ENCODE measurements at regions not wholly inside any gene's neighbourhood (a gene's known extent, or its start where the extent isn't known, plus 50 kb on each side); places are given as distances from the start of the nearest gene placed in this dataset.

DNA sequence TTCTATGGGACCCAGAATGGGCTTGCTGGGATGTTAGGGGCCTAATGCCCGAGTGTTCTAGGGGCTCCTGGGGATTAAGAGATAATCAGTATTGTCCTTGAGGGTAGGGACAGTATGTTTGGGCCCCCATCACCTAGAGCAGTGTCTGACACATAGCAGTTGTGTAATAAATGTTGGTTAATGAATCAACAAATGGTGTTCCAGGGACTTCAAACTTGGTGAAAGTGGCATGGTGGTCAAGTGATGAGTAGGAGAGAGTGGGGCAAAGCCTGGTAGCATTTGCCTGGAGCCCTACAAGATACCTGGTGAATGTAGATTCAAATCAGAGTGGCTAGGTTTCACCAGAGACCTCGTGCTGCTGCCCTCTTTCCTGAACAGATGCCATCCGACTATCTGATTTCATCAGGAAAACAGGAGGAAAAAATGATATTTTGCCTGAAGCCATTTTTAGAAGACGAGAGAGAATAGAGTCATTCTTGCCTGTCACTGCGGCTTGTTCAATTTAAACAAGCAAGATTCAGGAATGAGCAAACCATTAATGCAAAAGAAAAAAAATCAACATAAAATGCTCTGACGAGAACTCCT lies 117.3 kb downstream of the RPL22L1 start:
- DNase-seq (ENCODE audit: low spot score) = no peak

DNA sequence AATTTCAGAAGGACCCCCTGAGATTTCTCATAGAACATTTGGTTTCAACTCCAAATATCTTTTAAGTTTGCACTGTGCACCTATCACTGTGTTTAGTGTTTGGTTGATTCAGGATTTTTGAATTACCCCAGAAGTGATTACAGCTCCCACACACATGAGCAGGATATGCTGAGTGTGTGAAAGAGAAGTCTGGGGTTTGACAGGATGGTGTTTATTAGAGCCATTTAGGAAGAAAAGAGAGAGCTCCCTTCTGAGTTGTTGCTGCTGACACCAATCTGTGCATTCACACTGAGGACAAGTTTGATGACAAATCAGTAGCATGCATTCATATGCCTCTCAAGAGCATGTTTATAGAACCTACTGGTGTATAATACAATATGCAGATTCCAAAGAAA lies 118.1 kb downstream of the RPL22L1 start:
- DNase-seq (ENCODE audit: low spot score) = no peak

GRCh38 chr3:170751083-170751898 lies 118.7 kb downstream of the RPL22L1 start:
- no peak for DNase-seq (ENCODE audit: low spot score)

DNA sequence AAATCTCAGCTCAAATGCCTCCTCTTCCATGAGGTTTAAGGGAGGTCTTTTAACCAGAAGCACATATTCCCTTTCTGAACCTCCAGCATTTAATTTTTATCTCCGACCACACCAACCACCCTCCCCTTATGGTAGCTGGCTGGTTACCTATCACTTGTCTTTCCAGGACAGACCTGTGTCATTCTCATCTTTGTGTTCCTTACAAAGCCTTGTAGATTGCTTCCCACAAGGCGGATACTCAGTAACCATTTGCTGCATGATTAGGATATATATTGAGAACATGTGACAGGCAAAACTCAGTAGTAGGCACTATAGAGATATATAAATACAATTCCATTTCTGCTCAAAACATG lies 119.5 kb downstream of the RPL22L1 start:
- no peak for DNase-seq (ENCODE audit: low spot score)

- DNase-seq (ENCODE audit: low spot score) = no peak
These were observed 120.1 kb downstream of the RPL22L1 start for GRCh38 chr3:170749765-170750477.

DNA sequence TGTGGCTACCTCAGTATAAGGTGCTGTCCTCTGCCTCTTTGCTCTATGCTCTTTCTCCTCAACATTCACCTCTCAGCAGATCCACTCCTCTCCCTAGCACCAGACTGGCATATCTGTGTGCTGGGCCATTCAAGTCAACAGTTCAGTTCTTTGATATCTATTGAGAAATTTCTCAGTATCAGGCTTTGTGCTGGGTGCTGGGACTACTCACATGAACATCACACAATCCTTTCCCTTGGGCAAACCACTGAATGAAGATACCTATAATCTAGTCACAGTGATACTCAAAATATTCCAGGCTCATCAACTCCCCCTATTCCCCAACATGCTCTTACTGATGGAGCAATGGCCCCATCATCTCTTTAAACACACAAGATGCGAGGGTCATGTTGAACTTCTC lies 120.8 kb downstream of the RPL22L1 start:
- no peak for DNase-seq (ENCODE audit: low spot score)

DNA sequence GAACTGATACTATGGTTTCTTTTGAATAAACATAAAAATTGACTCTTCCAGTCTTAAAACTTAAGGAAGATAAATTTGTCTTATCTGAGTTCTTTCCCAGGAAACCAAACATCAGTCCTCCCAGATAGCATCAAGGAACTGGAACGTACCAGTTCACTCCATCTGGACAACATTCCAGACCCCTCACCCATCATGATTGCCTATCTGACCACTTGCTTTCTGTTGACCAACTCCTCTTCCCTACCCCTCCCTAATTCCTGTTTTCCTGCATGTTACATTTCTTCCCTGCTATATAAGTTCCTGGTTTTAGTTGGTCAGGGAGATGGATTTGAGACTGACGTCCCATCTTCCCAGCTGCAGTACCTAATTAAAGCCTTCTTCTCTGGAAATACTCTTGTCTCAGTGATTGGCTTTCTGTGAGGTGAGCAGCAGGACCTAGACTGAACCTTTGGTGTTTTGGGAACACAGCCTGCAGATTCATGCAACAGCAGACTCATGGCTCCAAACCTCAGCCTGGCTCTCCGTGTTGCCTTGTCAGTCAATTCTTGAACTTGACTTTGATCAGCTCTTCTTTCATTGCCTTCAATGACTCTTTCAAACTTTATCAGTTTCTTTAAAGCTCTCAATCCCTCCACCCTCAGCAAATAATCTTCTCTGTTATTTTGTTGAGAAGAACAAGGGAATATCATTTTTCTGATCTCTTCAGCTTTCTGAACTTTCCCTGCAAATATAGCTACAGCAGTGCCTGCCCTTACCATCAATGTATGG lies 123.6 kb downstream of the RPL22L1 start:
- DNase-seq (ENCODE audit: low spot score) = no peak

GRCh38 chr3:170745211-170745718 lies 124.7 kb downstream of the RPL22L1 start:
- no peak for DNase-seq (ENCODE audit: low spot score)

GRCh38 chr3:170741756-170742529 lies 128.1 kb downstream of the RPL22L1 start:
- peak; percentile 8 for DNase-seq (ENCODE audit: low spot score)

DNA sequence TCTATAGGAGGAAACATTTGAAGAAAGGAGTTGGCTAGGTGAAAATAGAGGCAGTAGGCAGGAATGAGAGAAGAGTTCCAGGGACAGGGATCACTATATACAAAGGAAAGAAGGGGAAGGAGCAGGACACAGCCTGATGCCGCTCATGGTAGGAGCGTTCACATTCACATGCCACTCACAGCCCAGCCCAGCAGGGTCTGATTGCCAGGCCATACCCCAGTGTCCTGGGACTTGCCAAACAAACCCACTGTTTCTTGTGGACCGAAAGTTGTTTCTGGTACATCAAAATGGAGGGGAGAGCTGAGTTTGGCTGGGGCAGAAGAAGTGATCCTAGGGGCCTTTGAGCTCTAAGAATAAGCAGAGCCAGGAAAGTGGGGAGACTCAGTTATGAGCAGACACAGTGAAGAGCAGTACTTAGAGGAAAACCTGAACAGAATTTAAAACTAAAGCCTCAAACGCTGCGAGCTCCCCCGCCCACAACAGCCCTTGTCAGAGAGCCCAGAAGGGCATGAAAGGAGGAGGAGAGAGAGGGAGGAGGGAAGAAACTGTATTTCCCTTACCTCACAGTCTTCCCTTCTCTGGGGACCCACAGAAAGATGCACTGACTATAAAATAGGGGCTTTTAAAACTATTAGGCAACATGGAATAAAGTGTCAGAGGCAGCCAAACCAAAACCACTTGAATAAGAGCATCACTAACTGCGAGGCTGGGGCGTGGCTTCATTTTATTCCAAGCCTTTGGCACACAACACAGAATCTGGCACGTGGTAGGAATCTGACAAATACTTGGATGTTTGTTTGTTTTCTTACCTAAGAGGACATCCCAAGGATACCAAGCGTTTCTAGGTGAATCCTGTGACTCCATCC lies 129.0 kb downstream of the RPL22L1 start:
- DNase-seq (ENCODE audit: low spot score) = peak; percentile 60

- DNase-seq (ENCODE audit: low spot score) = peak; percentile 43
These were observed 129.7 kb downstream of the RPL22L1 start for GRCh38 chr3:170740285-170740684.

GRCh38 chr3:170739410-170739809 lies 130.6 kb downstream of the RPL22L1 start:
- DNase-seq (ENCODE audit: low spot score) = no peak

DNA sequence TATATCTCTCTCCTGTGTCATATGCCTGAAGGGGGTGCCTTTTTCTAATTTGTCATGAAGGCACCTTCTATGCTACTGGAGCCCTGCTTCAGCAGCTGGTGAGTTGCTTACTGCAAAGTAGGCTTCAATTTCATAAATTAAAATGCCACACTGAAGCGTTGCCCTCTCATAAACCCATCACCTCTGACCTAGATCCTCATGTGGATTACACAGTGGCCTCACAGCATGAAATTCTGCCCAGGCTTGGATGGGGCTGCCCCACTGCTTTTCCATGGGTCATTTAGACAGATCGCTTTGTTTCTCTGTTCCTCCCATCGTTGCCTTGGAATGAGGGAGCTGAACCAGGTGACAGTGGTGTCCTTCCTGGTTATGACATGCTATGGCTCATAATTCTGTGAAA lies 131.2 kb downstream of the RPL22L1 start:
- DNase-seq (ENCODE audit: low spot score) = no peak

DNA sequence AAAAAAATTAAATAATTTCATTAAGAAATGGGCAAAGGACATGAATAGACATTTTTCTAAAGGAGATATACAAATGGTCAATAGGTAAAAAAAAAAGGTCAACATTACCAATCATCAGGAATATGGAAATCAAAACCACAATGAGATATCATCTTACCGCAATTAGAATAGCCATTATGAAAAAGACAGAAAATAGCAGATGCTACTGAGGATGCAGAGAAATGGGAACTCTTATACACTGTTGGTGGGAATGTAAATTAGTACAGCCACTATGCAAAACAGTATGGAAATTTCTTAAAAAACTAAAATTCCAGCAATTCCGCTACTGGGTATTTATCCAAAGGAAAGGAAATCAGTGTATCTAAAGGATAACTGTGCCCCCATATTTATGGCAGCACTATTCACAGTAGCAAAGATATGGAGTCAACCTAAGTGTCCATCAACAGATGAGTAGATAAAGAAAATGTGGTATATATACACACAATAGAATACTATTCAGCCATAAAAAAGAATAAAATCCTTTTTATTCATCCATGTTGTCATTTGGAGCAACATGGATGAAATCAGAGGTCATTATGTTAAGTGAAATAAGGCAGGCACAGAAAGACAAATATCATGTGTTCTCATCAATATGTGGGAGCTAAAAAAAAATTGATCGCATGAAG lies 132.4 kb downstream of the RPL22L1 start:
- no peak for DNase-seq (ENCODE audit: low spot score)

GRCh38 chr3:170735821-170736220 lies 134.2 kb downstream of the RPL22L1 start:
- DNase-seq (ENCODE audit: low spot score) = no peak

- no peak for DNase-seq (ENCODE audit: low spot score)
These were observed 135.3 kb downstream of the RPL22L1 start for GRCh38 chr3:170734735-170735065.

- DNase-seq (ENCODE audit: low spot score) = no peak
These were observed 135.8 kb downstream of the RPL22L1 start for GRCh38 chr3:170734043-170734734.

DNA sequence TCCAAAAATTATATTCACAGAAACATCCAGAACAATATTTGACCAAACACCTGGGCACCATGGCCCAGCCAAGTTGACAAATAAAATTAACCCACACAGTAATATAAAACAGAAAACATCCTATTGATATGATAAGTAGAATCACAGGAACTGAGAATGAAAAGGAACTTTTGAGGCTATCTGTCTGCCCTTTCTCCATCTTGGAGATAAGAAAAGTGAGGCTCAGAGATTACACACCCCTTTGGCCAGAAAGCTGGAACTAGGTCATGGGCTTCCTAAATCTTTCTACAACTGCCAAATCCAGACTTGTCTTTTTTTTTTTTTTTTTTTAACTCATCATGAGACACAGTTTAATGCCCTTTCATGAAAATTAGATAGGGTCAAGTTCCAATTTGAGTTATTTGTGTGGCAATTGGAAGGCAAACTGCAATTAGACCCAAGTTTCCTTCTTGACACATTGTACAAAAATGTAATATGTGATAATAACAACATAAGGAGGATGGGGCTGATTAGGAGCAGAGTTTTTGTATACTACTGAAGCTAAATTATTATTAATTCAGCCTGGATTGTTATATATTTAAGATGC lies 137.2 kb downstream of the RPL22L1 start:
- no peak for DNase-seq (ENCODE audit: low spot score)

GRCh38 chr3:170731281-170731680 lies 138.7 kb downstream of the RPL22L1 start:
- DNase-seq (ENCODE audit: low spot score) = no peak
